DMS 273 treated with DMSO at 0.1 percent for 48 hours (cell line): ENCODE measurements at regions not wholly inside any gene's neighbourhood (a gene's known extent, or its start where the extent isn't known, plus 50 kb on each side); places are given as distances from the start of the nearest gene placed in this dataset.
"Not testable (repeated sequence)": the region's sequence is repeated elsewhere in the genome, so short reads cannot be mapped to it uniquely, and the experiment has no call there.

Source experiments
- DNase-seq: peaks from one replicate; lab custom pipeline; 2025; lab: John Stamatoyannopoulos, UW

- DNase-seq: no peak
Observed at GRCh38 chr4:32589853-32590252, 1869.7 kb downstream of the PCDH7 start.

GRCh38 chr4:32597354-32597753 is 1877.2 kb downstream of the PCDH7 start:
- no peak for DNase-seq

GRCh38 chr4:32601848-32602247 is 1881.7 kb downstream of the PCDH7 start:
- no peak for DNase-seq

DNA sequence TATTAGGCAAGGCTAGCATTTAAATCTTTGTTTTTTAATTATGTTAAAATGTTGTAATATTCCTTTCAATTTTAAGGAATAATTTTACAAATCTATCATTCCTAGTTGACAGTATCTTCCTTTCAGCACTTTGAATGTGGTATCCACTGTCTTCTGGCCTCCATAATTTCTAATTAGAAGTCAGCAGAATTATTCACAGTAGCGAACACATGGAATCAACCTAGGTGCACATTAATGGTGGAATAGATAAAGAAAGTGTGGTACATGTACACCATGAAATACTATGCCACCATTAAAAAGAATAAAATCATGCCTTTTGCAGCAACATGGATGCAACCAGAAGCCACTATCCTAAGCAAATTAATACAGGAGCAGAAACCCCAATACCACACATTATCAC is 1887.8 kb downstream of the PCDH7 start:
- DNase-seq: no peak

DNA sequence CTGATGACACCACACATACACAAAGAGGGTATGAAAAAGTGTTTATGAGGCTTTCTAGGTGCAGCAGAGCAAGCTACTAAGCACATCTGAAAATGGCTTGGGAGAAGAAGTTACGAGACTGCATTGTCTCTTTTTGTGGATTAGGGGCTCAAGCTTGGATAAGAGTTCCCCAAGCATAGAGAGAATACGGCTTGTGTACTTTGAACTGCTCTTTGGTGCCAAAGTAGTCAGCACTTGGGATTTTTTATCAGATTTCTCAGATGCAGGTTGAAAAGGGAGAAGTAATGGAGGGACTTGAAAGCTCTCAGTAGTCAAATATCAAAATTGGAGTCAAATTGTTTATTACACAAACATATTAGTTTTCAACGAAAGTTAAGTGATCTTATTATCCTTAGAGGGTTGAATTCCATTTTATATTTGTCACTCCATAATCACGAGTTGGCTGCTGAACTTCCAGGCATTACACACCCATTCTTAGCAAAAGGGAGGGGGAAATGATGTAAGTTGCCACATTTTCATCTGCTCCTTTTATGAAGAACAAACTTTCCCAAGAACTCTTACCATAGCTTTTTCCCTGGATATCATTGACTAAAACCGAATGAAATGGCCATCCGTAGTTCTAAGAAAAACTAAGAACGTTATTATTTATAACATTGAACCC is 1904.9 kb downstream of the PCDH7 start:
- no peak for DNase-seq

DNA sequence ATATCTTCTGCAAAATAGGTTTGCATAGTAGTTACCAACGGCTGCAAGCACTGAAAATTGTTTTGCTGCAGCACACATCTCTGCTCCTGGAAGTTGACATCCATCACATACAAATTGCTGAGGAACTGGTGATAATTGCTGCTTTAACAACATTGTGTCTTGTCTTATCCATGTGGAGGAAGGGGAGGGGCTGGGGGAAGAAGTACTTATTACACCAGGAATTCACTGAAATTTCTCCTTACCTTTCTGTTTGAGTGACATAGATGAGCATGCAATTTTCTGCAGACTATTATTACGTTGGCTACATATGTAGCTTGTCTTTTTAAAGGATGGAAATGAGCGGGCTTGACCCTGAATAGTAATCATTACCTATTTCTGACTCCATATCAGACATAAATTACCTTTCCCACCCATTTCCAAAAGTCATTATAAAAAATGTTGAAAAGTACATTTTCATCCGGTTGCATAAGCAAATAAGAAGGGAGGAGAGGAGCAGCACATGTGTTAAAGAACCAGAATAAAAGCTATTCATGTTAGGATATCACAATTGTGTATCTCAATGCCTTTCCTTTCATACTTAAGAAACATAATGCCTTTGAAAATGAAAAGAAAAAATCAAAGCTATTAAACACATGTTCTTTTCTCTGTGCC is 1905.6 kb downstream of the PCDH7 start:
- no peak for DNase-seq

DNA sequence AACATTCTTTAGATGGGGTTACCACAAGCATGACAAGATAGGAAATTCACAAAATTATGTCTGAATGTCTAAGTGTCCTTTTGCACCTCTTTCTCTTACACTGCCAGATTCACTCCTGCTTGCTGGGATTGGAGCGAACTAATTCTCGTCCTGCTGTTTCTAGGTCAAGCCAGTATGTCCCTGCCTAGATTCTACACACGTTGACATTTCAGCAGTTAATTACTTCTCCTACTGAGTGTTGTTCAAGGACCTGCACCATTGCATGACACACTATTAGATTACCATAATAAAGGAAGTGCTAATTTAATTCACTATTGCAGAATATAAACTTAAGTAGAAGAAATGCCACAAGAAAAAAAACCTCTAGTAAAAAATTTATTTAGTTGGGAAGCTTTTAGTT is 1911.7 kb downstream of the PCDH7 start:
- DNase-seq: no peak

- DNase-seq: no peak
Observed at GRCh38 chr4:32633421-32633820, 1913.3 kb downstream of the PCDH7 start.

GRCh38 chr4:32645653-32646052 is 1925.5 kb downstream of the PCDH7 start:
- DNase-seq: no peak

DNA sequence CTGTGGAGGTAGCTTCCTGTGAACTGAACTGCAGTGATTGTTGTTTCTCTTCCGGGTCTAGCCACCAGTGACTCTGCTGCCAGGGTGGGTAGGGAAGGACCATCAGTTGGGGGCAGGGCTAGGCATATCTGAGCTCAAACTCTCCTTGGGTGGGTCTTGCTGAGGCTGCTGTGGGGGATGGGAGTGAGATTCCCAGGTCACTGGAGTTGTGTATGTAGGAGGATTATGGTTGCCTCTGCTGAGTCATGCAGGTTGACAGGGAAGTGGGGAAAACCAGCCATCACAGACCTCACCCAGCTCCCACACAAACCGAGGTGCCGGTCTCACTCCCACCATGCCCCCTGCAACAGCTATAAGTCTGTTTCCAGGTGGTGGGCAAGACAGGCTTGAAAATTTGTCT is 1937.8 kb downstream of the PCDH7 start:
- no peak for DNase-seq

DNA sequence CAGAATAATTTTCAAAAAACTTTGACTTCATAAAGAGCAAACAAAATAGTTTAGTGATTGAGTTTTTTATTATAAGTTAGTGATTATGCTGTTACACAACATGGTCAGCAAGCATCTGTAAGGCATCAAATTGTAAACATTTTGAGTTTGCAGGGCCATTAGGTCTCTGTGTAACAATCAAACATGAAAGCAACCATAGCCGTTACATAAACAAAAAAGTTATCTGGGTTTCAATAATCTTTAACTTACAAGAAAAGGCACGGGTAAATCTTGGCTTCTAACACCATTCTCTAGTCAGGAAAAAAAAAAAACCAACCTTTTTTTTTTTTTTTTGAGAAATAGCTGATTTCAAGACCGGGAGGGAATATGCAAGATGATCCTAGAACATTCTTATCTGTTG is 1941.1 kb downstream of the PCDH7 start:
- DNase-seq: no peak

DNA sequence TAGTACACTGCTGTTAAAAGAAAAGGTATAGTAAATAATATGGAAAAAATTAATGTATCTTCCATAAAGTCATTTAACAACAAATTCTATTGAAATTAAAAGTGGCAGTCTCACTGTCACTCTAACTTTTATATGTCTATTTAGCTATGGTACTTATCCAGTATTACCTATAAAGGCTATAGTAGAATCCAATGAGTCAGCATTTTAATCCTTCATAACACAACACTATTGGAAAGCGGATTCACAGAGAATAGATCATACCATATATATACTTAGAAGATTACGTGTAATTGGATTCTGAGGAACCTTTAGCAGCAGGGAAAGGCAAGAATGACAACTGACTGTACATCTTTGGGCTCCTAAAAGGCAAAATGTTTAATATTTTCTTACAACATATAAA is 1942.6 kb downstream of the PCDH7 start:
- DNase-seq: no peak

DNA sequence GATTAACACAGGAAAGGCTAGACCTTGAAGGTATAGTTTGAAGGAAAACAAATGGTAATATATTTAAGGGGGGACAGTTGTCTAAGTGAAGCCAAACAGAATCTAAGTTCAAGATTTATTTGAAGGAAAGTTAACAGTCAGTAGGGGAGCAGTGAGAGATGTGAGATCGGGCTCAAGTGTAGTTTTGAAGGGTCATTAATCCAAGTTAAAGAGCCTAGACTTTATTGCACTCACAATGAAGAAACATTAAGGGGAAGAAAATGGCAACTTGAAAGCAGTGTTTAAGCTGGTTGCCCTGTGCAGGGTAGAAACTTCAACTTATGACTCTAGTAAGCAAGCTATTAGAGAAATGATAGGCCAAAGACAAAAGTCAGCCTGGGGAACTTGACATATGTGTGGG is 1952.2 kb downstream of the PCDH7 start:
- no peak for DNase-seq

DNA sequence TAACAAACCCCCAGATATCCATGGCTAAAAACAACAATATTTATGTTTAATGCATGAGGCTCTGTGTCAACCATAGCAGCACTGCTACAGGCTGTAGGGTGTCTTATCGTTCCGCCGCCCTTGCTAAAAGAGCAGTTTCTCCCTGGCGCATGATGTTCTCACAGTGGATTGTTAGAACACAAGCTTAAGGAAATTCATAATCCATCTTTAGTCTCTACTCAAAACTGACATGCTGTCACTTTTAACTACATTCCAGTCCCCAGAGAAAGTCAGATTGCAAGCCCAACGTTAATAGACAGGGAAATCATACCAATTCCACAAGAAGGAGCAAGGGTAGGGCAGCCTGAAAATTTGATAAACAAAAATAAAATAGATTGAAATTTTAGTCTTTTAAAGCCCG is 1960.8 kb downstream of the PCDH7 start:
- no peak for DNase-seq

- DNase-seq: no peak
Observed at GRCh38 chr4:32684160-32684559, 1964.0 kb downstream of the PCDH7 start.

DNA sequence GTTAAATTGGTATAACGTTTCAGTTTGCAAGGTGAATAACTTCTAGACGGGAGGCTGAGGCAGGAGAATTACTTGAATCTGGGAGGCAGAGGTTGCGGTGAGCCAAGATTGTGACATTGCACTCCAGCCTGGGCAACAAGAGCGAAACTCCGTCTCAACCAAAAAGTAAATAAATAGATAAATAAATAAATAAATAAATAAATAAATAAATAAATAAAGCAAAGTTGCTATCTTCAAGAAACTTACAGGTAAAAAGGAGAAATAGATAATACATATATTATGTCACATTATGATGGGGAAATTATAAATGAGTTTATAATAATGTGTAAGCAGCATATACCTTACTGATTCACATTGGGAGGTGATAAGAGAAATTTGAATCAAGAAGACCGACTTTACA is 1966.0 kb downstream of the PCDH7 start:
- DNase-seq: no peak

- no peak for DNase-seq
Observed at GRCh38 chr4:32689518-32689917, 1969.3 kb downstream of the PCDH7 start.

DNA sequence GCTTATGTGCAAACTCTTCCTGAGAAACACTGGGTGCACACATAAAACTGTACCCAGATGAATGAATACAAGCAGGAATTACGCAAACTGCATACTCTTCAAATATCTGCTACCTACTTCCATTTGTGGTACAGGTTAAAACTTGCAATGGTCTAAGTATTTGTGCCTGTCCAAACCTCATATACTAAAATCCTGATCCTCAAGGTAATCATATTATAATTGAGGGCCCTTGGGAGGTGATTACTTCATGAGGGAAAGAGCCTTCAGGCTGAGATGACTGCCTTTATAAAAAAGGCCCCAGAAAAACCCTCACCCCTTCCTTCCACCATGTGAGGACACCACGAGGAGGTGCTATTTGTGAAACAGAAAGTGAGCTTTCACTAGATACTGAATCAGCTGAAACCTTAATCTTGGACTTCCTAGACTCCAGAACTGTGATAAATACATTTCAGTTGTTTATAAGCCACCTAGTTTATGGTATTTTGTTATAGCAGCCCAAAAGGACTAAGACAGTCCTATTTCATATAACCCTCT is 1977.2 kb downstream of the PCDH7 start:
- DNase-seq: no peak

GRCh38 chr4:32700838-32701237 is 1980.7 kb downstream of the PCDH7 start:
- DNase-seq: no peak

GRCh38 chr4:32706893-32707292 is 1986.7 kb downstream of the PCDH7 start:
- no peak for DNase-seq

DNA sequence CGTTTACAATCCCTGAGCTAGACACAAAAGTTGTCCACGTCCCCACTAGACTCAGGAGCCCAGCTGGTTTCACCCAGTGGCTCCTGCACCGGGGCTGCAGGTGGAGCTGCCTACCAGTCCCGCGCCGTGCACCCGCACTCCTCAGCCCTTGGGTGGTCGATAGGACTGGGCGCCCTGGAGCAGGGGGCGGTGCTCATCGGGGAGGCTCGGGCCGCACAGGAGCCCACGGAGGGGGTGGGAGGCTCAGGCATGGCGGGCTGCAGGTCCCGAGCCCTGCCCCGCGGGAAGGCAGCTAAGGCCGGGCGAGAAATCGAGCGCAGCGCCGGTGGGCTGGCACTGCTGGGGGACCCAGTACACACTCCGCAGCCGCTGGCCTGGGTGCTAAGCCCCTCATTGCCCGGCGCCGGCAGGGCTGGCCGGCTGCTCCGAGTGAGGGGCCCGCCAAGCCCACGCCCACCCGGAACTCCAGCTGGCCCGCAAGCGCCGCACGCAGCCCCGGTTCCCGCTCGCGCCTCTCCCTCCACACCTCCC is 1996.0 kb downstream of the PCDH7 start:
- not testable (repeated sequence) for DNase-seq

GRCh38 chr4:32735856-32736590 is 2015.9 kb downstream of the PCDH7 start:
- DNase-seq: no peak

- DNase-seq: no peak
Observed at GRCh38 chr4:32744211-32744610, 2024.0 kb downstream of the PCDH7 start.
